Breast epithelium (tissue), 4 donors: ENCODE measurements at regions not wholly inside any gene's neighbourhood (a gene's known extent, or its start where the extent isn't known, plus 50 kb on each side); places are given as distances from the start of the nearest gene placed in this dataset.

Experiments
- DNase-seq, 2 donors: peaks; one replicate each; pipeline ENCODE4 v3.0.0-alpha.2; 2019; ENCODE audit warnings: low spot score in 2 of 2
- H3K27ac ChIP-seq, 2 donors: fragments of 200-600 bp; sonication (generic) in 1 of 2; one replicate each; pipeline ENCODE4 v1.5.1; 2016 to 2019; ENCODE audit warnings: mild to moderate bottlenecking in 1 of 2
- H3K27me3 ChIP-seq, 2 donors: fragments of 200-600 bp; sonication (generic) in 1 of 2; one replicate each; pipeline versions ENCODE4 v1.5.1 to v1.6.0; 2017 to 2019; ENCODE audit warnings: control low read depth in 1 of 2, mild to moderate bottlenecking in 1 of 2
- H3K36me3 ChIP-seq: fragments of 200-600 bp; one replicate; pipeline ENCODE4 v1.5.1; 2019
- H3K4me1 ChIP-seq, 2 donors: fragments of 200-600 bp; sonication (generic); one replicate each; pipeline ENCODE4 v1.5.1; 2016 to 2019; ENCODE audit warnings: control low read depth in 1 of 2
- H3K4me3 ChIP-seq, 3 donors: fragments of 200-600 bp; sonication (generic); 1 replicate in 2 of 3; 2 replicates in 1 of 3; pipeline ENCODE4 v1.5.1; 2016 to 2019; ENCODE audit warnings: mild to moderate bottlenecking in 3 of 3, moderate library complexity in 2 of 3
- H3K9me3 ChIP-seq, 2 donors: fragments of 200-600 bp; sonication (generic) in 1 of 2; one replicate each; pipeline ENCODE4 v1.5.1; 2016 to 2019; ENCODE audit warnings: control low read depth in 1 of 2
- CTCF ChIP-seq, 3 donors: fragments of 450-650 bp; IDR thresholded peaks; one replicate each; pipeline ENCODE4 v1.5.1; 2016 to 2017; ENCODE audit warnings: antibody characterized with exemption in 3 of 3, mild to moderate bottlenecking in 3 of 3, moderate library complexity in 3 of 3
- POLR2A ChIP-seq: fragments of 450-650 bp; IDR thresholded peaks from one replicate; pipeline ENCODE4 v1.6.1; 2016; ENCODE audit warnings: antibody characterized with exemption, mild to moderate bottlenecking, moderate library complexity
- POLR2AphosphoS5 ChIP-seq, 3 donors: sonication (generic); formaldehyde crosslinking; IDR thresholded peaks; one replicate each; pipeline ENCODE4 v1.6.1; 2017; ENCODE audit warnings: antibody characterized with exemption in 3 of 3
- intact Hi-C: fragments of 100-400 bp; cut with DNase I; formaldehyde crosslinking; loops from one replicate; pipeline ENCODE4 v1.15.1; 2023; ENCODE audit warnings: low total_unique reads

GRCh38 chr3:74771401-74771800 is 156.9 kb upstream of the CNTN3 start:
- Histone ChIP-seq H3K27ac (no peak overlapping the region), H3K36me3 (no peaks in the 10 kb centered on the region), H3K4me3 (no peak overlapping the region), H3K27me3 (no peaks in the 10 kb centered on the region), H3K4me1 (no peaks in the 10 kb centered on the region), H3K9me3 (no peaks in the 10 kb centered on the region)
- no peak for DNase-seq
- intact Hi-C loops: no loop called here
- TF ChIP-seq CTCF (IDR thresholded peaks at IDR 0.05) (no peak), POLR2AphosphoS5 (IDR thresholded peaks at IDR 0.05) (no peak), POLR2A (no peak)

GRCh38 chr3:74768010-74768409 is 153.6 kb upstream of the CNTN3 start:
- H3K27ac ChIP-seq: no peak overlapping the region
- H3K27me3 ChIP-seq: no peaks in the 10 kb centered on the region
- H3K9me3 ChIP-seq: no peaks in the 10 kb centered on the region
- TF ChIP-seq POLR2A (no peak), POLR2AphosphoS5 (IDR thresholded peaks at IDR 0.05) (no peak), CTCF (IDR thresholded peaks at IDR 0.05) (no peak)
- H3K36me3 ChIP-seq: no peaks in the 10 kb centered on the region
- no peak for DNase-seq
- H3K4me3 ChIP-seq: no peak overlapping the region
- H3K4me1 ChIP-seq: no peaks in the 10 kb centered on the region
- intact Hi-C loops: no loop called here

DNA sequence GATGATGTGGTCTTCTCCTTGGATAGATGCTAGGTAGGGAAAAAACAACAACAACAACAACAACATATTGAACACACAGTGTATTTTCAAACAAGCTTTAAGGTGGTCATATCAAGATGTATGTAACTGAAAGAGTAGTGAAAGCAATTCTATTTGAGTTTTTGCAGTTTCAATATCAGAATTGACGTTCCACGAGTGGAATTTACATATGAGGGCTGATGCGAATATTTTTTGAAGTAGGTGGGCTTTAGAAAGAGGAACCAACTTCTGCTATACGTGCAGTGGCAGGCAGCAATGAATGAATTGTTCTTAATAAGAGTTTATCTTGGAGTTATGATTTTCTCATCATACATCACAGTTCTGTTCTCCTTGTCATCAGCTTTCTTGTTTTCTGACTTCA is 151.9 kb upstream of the CNTN3 start:
- Histone ChIP-seq H3K27ac (no peak overlapping the region), H3K4me3 (no peak overlapping the region), H3K4me1 (no peaks in the 10 kb centered on the region), H3K27me3 (no peaks in the 10 kb centered on the region), H3K9me3 (no peaks in the 10 kb centered on the region), H3K36me3 (no peaks in the 10 kb centered on the region)
- DNase-seq: no peak
- intact Hi-C loops: no loop called here
- TF ChIP-seq CTCF (IDR thresholded peaks at IDR 0.05) (no peak), POLR2AphosphoS5 (IDR thresholded peaks at IDR 0.05) (no peak), POLR2A (no peak)

- no peak overlapping the region for H3K4me3 ChIP-seq
- no peaks in the 10 kb centered on the region for H3K27me3 ChIP-seq
- no peak for TF ChIP-seq CTCF (IDR thresholded peaks at IDR 0.05)
- no peak for TF ChIP-seq POLR2AphosphoS5 (IDR thresholded peaks at IDR 0.05)
- TF ChIP-seq POLR2A: no peak
- no peaks in the 10 kb centered on the region for H3K36me3 ChIP-seq
- intact Hi-C loops: loop anchor here (2.0 kb wide), 1 partner anchor 47 kb away; no protein-coding TSS in a partner anchor
- H3K27ac ChIP-seq: no peak overlapping the region
- no peak for DNase-seq
- no peaks in the 10 kb centered on the region for H3K9me3 ChIP-seq
- no peaks in the 10 kb centered on the region for H3K4me1 ChIP-seq
Observed at GRCh38 chr3:74763830-74764229, 149.4 kb upstream of the CNTN3 start.

GRCh38 chr3:74756674-74757073 is 142.2 kb upstream of the CNTN3 start:
- TF ChIP-seq CTCF (IDR thresholded peaks at IDR 0.05): no peak
- no peak for TF ChIP-seq POLR2A
- no peak for TF ChIP-seq POLR2AphosphoS5 (IDR thresholded peaks at IDR 0.05)
- Histone ChIP-seq H3K27ac (no peak overlapping the region), H3K27me3 (no peaks in the 10 kb centered on the region), H3K9me3 (no peaks in the 10 kb centered on the region), H3K36me3 (no peaks in the 10 kb centered on the region), H3K4me3 (no peak overlapping the region), H3K4me1 (no peaks in the 10 kb centered on the region)
- DNase-seq: no peak
- intact Hi-C loops: no loop called here
